ENCODE measurements at regions not wholly inside any gene's neighbourhood (a gene's known extent, or its start where the extent isn't known, plus 50 kb on each side); places are given as distances from the start of the nearest gene placed in this dataset.
"Not testable (repeated sequence)": the region's sequence is repeated elsewhere in the genome, so short reads cannot be mapped to it uniquely, and the experiment has no call there.

DNA sequence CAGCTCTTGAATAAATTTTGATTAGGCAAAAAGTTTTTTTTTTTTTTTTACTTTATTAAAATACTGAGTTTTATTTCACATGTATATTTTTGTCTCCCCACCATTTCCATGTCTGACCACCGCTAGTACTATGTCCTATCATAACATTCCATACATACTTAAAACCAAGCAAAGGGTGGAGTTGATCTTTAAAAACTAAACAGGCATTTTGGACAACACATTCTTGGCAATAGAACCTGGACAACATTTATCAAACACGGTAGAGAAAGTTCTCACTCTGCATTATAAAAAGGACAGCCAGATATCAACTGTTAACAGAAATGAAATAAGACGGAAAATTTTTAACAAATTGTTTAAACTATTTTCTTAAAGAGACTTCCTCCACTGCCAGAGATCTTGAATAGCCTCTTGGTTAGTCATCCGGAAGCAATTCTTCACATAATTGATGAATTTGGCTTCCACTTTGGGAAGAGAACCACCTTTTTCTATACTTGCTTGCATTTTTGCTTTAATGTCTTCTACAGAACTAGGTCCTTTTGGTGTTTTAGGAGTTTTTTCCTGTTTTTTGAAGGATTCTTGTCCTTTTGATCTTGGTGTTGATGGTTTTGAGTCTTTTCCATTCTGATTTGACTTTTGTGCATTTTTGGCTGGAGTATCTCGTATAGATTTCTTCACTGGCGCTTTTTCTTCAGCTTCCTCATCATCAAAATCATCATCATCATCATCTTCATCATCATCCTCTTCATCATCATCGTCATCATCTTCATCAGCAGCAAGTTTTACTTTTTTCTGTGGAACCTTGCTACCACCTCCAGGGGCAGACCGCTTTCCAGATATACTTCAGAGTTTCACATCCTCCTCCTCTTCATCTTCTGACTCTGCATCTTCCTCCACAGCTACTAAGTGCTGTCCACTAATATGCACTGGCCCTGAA is 58.7 kb downstream of the POU5F2 start:
- DNase-seq (ENCODE audit: low spot score): not testable (repeated sequence)

- DNase-seq (ENCODE audit: low spot score): no peak
Observed at GRCh38 chr5:93681432-93681831, 60.0 kb downstream of the POU5F2 start.

- no peak for DNase-seq (ENCODE audit: low spot score)
Observed at GRCh38 chr5:93677359-93677891, 64.0 kb downstream of the POU5F2 start.

GRCh38 chr5:93676704-93677103 is 64.7 kb downstream of the POU5F2 start:
- DNase-seq (ENCODE audit: low spot score): no peak

DNA sequence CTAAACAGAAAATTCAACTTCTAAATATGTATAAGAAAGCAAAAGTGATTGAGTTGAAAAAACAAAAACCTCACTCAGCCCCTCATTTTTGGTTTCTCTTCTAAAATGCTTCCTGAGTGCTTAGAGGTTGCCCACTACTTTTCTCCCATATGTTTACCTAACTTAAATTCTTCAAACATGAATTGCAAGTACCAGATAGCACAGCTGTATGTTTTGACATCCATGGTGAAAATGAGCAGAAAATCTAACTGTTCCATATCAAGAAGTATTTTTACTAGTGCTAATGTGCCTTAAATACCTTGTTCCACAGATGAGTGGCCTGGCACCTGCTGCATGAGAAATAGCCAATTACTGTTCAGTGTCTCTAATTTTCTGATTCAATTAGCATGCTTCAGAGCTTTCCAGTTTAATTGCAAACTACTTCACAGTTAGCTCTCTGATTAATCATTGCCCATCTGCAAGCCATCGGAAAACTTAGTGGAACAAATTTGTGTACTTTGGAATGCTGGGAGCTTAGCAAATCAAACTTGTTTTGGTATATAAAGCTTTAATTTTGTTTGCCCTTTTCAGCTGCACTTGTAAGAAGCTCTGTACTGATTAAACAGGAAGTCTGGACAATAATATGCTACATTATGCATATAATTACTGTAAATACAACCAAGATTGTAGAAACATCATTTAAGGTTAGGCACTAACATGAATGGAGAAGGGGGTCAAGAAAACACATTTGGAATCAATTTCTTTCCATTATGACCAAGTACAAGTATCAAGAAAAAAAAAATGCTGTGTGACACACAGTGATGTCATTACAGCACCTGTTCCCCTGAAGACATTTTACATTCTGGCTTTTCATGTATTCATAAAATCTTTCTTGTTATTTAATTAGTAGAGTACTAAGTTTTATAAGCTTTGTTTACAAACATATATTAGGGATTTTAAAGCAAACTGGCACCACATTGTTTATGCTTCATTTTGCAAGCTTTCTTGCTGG is 65.6 kb downstream of the POU5F2 start:
- DNase-seq (ENCODE audit: low spot score): peak; percentile 12

- peak; percentile 40 for DNase-seq (ENCODE audit: low spot score)
Observed at GRCh38 chr5:93674866-93675459, 66.4 kb downstream of the POU5F2 start.

DNA sequence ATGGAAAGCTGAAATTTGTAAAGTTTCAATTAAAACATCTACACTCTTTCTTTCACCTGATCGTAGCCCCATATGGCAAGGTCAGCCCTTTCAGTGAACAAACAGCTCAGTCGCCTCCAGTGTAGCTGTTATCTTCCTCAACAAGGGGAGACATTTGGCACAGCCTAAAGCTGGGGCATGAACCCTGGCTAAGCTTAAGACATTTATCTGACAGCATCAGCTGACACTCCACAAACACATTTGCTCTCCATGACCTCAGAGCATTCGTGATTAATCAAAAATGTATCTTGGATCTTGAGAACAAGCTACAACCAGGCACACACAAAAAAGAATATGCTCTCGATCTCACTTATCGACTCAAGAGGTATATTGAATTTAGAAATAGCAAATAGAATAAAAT is 67.3 kb downstream of the POU5F2 start:
- DNase-seq (ENCODE audit: low spot score): peak; percentile 83

DNA sequence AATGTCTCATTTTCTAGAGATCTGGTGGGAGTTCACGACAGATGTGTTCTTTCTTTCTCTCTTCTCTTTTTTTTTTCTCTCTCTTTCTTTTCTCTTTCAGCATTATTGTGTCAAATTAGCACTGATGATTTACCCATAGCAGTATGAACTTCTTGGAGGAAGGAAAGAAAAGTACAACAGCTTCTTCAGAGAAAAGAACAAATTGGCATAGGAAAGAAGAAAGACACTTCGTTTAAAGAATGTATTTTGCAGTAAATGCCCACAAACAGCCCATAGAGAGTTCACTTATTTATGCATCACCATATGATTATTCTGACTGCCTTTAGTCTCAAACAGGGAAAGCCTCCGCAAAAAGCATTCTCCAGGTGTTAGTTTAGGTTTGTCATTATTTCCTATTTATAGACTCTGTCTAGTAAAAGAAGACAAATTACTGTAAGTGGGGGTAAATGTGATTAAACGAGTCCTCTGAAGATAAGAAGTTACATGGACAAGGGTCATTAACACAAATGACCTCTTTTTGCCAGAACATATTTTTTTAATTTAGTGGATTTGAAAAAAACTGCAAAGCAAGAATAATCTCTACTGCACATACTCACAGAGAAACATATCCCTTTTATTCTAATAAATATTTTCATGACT is 68.0 kb downstream of the POU5F2 start:
- DNase-seq (ENCODE audit: low spot score): no peak

DNA sequence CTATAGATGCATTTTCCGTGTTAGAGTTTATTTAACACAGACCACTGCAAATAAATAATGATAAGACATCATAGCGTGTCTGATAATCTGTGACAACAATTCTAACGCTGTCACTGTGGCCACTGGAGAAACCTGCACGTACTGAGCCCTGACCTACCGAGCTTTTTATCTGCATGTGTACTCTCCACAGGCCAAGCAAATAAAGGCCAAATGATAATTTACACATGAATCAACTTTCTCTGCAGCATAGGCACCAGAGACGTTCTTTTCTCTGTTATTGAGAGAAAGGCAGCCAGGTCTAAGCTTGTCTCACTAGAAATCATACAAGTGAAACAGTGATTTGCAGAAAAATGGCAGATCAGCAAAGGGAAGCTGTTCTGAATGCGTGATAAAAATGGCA is 75.8 kb downstream of the POU5F2 start:
- no peak for DNase-seq (ENCODE audit: low spot score)

GRCh38 chr5:93660677-93661076 is 77.7 kb downstream of the NR2F1 start:
- DNase-seq (ENCODE audit: low spot score): no peak

GRCh38 chr5:93658044-93658443 is 75.0 kb downstream of the NR2F1 start:
- DNase-seq (ENCODE audit: low spot score): no peak

DNA sequence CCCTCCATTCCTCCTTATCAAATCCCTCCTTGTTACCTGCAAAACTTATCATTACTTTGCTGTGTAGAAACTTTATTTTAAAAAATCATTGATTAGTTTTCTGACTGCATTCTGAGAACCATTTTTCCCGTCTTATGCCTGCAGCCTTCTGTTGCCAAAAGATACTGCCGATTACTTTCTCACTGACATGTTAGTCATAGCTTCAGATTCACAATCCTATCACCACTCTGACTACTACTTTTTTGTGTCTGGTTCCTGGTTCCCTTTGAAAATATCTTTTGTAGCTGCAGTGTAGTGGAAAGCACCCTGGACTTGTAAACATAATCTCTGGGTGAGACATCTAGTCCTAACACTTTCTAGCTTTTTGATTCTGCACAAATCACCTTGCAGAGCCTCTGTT is 71.7 kb downstream of the NR2F1 start:
- no peak for DNase-seq (ENCODE audit: low spot score)

- DNase-seq (ENCODE audit: low spot score): no peak
Observed at GRCh38 chr5:93653716-93654115, 70.7 kb downstream of the NR2F1 start.

DNA sequence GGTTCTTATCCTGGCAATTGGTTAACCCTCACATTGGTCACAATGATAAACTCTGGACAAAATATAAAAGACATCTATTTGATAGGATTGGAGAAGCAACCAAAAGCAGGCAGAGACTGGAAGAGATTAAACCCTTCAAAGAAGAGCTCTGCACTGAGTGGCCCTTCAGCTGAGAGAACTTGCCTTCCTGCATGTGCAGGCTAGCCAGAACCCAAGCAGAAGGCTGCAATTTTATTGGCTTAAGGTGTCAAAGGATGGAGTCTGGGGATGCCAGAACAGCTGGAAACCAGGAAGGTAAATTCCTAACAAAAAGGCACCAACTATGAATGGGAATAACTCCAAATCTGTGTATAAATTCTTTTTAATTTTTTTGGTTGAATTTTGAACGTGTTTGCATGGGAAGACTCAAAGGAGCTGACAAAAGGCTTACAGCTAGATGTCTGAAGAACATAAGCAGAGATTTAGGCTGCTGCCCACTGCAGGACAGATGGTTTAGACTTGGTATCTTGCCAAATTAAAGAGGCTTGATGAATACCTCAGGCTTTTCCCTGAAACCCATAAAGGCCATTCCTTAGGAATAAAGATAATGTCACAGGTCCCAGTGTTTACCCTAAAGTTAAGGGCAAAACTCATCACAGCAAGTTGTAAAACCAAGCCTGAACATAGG is 66.3 kb downstream of the NR2F1 start:
- no peak for DNase-seq (ENCODE audit: low spot score)

DNA sequence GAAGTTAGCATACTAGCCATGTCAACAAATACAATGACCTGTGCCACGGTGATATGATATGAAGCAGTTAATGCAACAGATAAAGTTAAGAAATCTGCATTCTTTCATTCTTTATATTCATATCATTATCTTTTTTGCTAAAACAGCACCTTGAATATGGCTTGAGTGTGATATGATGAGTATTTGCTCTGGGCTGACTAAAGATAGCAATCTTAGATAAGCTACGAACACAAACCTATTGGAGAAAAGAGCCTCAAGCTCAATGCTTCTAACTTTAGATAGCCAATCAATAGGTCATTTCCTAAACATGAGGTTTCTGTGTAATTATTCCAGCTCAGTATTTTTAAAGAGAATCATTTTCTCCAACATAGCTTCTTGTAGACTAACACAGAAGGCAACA is 61.7 kb downstream of the NR2F1 start:
- DNase-seq (ENCODE audit: low spot score): no peak

Data from hematopoietic multipotent progenitor cell treated with erythropoietin and hydrocortisone succinate and interleukin-3 and kit ligand, for 17 days (in vitro differentiated cells).